ENCODE measurements at regions not wholly inside any gene's neighbourhood (a gene's known extent, or its start where the extent isn't known, plus 50 kb on each side); places are given as distances from the start of the nearest gene placed in this dataset.

DNA sequence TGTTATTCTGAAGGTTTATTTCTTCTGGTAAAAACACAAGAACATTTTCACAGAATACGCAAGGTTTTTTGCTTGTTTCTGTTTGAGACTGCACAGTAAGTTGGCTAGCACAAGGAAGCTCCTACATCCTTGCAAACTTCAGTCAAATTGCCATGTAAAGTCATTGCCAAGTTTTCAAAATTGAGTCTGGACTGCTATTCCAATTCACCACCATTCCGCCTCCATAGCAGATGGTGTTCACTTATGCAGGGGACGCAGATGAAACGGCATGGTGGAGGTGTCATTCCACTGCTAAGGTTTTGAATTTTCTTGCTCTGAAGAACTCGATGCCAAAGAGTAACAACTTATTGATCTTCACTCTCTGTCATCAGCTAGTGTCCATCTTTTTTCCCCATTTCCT, 303.9 kb upstream of the SYT1 start:
- no peak for TF ChIP-seq CTCF (IDR thresholded peaks at IDR 0.05)
- TF ChIP-seq POLR2A (IDR thresholded peaks at IDR 0.05) = no peak
